Testis (tissue), 2 donors: ENCODE measurements at regions not wholly inside any gene's neighbourhood (a gene's known extent, or its start where the extent isn't known, plus 50 kb on each side); places are given as distances from the start of the nearest gene placed in this dataset.

Experiments used
- CTCF ChIP-seq, 3 experiments: fragments of 450-650 bp in 2 of 3; fragments of 200-600 bp in 1 of 3; sonication (generic) in 1 of 3; IDR thresholded peaks; one replicate each; pipeline ENCODE4 v1.5.1; 2016 to 2019; ENCODE audit warnings: antibody characterized with exemption in 3 of 3, mild to moderate bottlenecking in 2 of 3, moderate library complexity in 1 of 3
- POLR2A ChIP-seq: fragments of 450-650 bp; IDR thresholded peaks from one replicate; pipeline ENCODE4 v1.6.1; 2017; ENCODE audit warnings: antibody characterized with exemption, mild to moderate bottlenecking, moderate library complexity

GRCh38 chr12:107938446-107938845 lies 163.9 kb downstream of the ASCL4 start:
- TF ChIP-seq POLR2A (no peak), CTCF (IDR thresholded peaks at IDR 0.05) (no peak)
